ENCODE measurements at regions not wholly inside any gene's neighbourhood (a gene's known extent, or its start where the extent isn't known, plus 50 kb on each side); places are given as distances from the start of the nearest gene placed in this dataset.

DNA sequence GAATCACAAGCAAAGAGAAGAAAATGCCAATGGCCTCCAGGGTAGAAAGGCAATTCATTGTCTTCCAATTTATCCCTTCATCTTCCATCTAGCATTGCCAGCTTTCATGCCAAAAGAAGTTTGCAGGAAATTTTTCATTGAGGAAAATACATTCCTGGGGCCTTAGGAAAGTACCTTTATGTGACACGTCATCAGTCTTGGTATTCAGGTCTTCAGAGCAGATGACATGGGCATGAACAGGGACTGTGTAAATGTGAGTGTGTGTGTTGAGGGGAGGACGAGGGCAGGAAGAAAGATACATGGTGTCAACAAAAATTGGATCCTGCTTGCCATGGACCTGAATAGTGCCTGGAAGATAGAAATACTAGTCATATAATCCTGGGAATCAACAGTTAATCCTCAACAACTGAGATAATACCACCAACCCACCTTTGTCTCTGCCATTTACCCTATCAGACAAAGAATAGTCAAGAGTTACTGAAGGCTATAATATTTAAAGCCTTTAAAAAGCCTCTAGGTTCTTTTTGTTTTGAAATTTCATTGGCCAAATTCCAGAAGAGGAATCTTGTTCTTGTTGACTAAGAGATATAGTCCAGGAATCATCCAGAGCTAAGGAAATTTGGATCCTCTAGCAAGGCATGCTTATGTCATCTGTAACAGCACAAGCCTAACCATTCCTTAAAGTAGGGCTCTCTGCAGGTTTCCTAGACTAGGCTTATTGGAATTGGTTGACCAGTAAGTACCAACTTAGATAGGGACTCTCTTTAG lies 405.8 kb upstream of the SASH1 start:
- DNase-seq (ENCODE audit: low read depth): no peak
- TF ChIP-seq, protein P1, sequence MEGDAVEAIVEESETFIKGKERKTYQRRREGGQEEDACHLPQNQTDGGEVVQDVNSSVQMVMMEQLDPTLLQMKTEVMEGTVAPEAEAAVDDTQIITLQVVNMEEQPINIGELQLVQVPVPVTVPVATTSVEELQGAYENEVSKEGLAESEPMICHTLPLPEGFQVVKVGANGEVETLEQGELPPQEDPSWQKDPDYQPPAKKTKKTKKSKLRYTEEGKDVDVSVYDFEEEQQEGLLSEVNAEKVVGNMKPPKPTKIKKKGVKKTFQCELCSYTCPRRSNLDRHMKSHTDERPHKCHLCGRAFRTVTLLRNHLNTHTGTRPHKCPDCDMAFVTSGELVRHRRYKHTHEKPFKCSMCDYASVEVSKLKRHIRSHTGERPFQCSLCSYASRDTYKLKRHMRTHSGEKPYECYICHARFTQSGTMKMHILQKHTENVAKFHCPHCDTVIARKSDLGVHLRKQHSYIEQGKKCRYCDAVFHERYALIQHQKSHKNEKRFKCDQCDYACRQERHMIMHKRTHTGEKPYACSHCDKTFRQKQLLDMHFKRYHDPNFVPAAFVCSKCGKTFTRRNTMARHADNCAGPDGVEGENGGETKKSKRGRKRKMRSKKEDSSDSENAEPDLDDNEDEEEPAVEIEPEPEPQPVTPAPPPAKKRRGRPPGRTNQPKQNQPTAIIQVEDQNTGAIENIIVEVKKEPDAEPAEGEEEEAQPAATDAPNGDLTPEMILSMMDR (IDR thresholded peaks at IDR 0.05; ENCODE audit: control insufficient read depth, extremely low read depth, insufficient read depth): no peak
- no peak overlapping the region for H3K4me3 ChIP-seq (ENCODE audit: low read depth, low read length)

DNA sequence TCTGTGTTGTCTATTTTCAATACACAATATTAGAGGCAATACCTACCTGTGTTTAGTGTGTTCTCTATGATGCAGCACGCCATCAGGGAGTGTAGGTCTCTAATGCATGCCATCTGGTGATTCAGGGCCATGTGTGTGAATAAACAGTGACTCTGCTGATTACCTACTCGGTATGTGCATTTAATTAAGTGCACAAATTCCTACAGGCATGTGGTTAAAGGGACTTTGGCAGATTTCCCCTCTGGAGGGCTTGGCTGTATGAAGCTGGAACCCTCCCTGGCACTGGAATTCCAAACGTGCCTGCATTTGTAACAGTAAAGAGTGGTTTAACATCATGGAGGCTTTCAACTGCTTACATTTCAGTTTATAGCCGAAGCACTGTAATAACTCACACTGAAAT lies 401.5 kb upstream of the SASH1 start:
- no peak overlapping the region for H3K4me3 ChIP-seq (ENCODE audit: low read depth, low read length)
- DNase-seq (ENCODE audit: low read depth): no peak
- TF ChIP-seq, protein P1 (IDR thresholded peaks at IDR 0.05; ENCODE audit: control insufficient read depth, extremely low read depth, insufficient read depth): no peak

DNA sequence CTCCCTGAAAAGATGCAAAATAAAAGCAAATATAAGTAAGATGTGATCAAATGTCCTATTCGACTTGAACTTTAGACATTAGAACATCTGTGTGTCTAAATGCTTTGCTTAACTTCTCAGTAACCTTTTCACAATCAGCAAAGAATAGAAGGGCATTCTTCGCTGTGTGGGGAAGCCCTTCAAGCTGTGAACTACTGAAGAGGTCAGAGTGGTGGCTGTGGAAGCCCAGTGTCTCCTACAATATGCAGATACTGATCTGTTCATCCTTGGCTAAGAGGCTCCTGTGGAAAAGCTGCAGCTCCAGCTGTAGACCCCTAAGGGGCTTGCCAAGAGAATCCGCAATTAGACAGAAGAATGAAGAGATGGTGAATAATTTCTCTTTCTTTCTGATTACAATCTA lies 400.3 kb upstream of the SASH1 start:
- DNase-seq (ENCODE audit: low read depth): no peak
- no peak overlapping the region for H3K4me3 ChIP-seq (ENCODE audit: low read depth, low read length)
- TF ChIP-seq, protein P1 (IDR thresholded peaks at IDR 0.05; ENCODE audit: control insufficient read depth, extremely low read depth, insufficient read depth): no peak

DNA sequence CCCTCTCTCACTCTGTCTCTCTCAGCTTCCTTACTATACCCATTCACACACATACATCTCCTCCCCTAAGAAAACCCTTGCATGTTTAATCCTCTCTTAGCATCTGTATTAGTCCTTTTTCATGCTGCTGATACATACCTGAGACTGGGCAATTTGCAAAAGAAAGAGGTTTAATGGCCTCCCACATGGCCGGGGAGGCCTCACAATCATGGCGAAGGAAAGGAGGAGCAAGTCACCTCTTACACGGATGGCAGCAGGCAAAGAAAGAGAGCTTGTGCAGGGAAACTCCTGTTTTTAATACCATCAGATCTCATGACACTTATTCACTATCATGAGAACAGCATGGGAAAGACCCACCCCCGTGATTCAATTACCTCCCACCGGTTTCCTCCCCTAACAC lies 398.5 kb upstream of the SASH1 start:
- DNase-seq (ENCODE audit: low read depth): no peak
- TF ChIP-seq, protein P1 (IDR thresholded peaks at IDR 0.05; ENCODE audit: control insufficient read depth, extremely low read depth, insufficient read depth): no peak
- no peak overlapping the region for H3K4me3 ChIP-seq (ENCODE audit: low read depth, low read length)

DNA sequence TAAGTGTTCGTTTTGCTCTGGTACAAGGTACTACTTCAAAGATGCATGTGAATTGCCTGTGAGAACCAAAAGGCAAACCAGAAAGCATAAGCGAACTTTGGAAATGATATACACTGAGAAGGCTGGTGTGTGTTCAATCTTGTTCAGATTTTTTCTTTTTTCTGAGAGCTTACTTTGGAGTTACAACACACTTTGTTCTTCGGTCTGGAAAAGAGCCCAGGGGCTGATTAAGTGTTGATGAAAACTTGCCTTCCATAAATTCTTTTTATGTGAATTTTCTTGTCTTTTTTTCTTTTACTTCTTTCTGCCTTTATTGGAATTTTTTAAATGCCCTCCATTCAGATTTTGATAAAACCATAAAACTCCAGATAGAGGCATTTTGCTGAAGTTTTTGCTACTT lies 395.1 kb upstream of the SASH1 start:
- TF ChIP-seq, protein P1 (IDR thresholded peaks at IDR 0.05; ENCODE audit: control insufficient read depth, extremely low read depth, insufficient read depth): no peak
- no peak overlapping the region for H3K4me3 ChIP-seq (ENCODE audit: low read depth, low read length)
- no peak for DNase-seq (ENCODE audit: low read depth)

DNA sequence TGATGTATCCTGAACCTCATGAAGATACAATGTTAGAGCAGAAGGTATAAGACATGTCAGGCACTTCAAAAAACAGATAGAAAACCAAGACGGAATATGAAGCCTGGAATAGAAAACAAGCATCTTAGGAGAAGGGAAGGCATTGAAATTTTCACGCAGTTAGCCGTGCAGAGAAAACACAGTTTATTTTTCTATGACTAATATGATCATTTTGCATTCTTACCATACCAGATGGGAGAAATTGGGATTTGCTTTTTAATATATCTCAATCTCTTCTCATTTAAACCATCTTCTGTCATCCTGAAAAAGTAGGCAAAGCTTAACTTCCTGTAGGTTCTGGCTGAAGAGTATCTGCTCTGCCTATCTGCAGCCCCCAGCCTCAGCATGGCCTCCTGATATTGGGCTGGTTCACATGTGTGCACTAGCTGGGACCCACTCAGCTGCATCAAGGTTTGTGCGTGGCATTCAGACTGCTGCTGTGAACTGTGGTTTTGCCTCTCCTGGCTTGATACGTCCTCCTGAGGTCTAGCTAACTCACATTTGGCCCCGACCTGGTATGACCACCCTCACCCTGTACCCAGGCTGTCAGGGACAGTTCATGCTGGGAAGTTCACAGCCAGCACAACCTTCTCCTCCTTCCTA lies 392.5 kb upstream of the SASH1 start:
- TF ChIP-seq, protein P1 (IDR thresholded peaks at IDR 0.05; ENCODE audit: control insufficient read depth, extremely low read depth, insufficient read depth): no peak
- DNase-seq (ENCODE audit: low read depth): no peak
- H3K4me3 ChIP-seq (ENCODE audit: low read depth, low read length): no peak overlapping the region

Data from LNCaP clone FGC (cell line).